ENCODE measurements at regions not wholly inside any gene's neighbourhood (a gene's known extent, or its start where the extent isn't known, plus 50 kb on each side); places are given as distances from the start of the nearest gene placed in this dataset.

GRCh38 chr2:217070611-217071010, 210.7 kb upstream of the TNP1 start:
- DNase-seq = no peak

GRCh38 chr2:217070043-217070430, 210.2 kb upstream of the TNP1 start:
- no peak for DNase-seq

- no peak for DNase-seq
Measured at GRCh38 chr2:217069263-217070042, 209.6 kb upstream of the TNP1 start.

GRCh38 chr2:217068677-217069250, 208.9 kb upstream of the TNP1 start:
- DNase-seq = no peak

GRCh38 chr2:217067787-217068186, 207.9 kb upstream of the TNP1 start:
- DNase-seq = no peak

- no peak for DNase-seq
Measured at GRCh38 chr2:217066510-217067270, 206.8 kb upstream of the TNP1 start.

- DNase-seq = no peak
Measured at GRCh38 chr2:217065695-217066405, 206.0 kb upstream of the TNP1 start.

GRCh38 chr2:217065012-217065290, 205.1 kb upstream of the TNP1 start:
- DNase-seq = no peak

- DNase-seq = no peak
Measured at GRCh38 chr2:217064234-217065011, 204.6 kb upstream of the TNP1 start.

GRCh38 chr2:217063238-217063755, 203.4 kb upstream of the TNP1 start:
- no peak for DNase-seq

- no peak for DNase-seq
Measured at GRCh38 chr2:217062768-217063167, 202.9 kb upstream of the TNP1 start.

GRCh38 chr2:217061916-217062505, 202.1 kb upstream of the TNP1 start:
- no peak for DNase-seq

GRCh38 chr2:217060951-217061547, 201.2 kb upstream of the TNP1 start:
- DNase-seq = no peak

- DNase-seq = no peak
Measured at GRCh38 chr2:217060516-217060915, 200.7 kb upstream of the TNP1 start.

GRCh38 chr2:217058791-217059755, 199.2 kb upstream of the TNP1 start:
- no peak for DNase-seq

GRCh38 chr2:217057773-217058172, 197.9 kb upstream of the TNP1 start:
- DNase-seq = no peak

GRCh38 chr2:217055624-217056023, 195.8 kb upstream of the TNP1 start:
- no peak for DNase-seq

GRCh38 chr2:217054791-217055190, 194.9 kb upstream of the TNP1 start:
- DNase-seq = no peak

- no peak for DNase-seq
Measured at GRCh38 chr2:217052856-217053577, 193.2 kb upstream of the TNP1 start.

- DNase-seq = no peak
Measured at GRCh38 chr2:217051416-217051815, 191.6 kb upstream of the TNP1 start.
